ENCODE measurements at regions not wholly inside any gene's neighbourhood (a gene's known extent, or its start where the extent isn't known, plus 50 kb on each side); places are given as distances from the start of the nearest gene placed in this dataset.

DNA sequence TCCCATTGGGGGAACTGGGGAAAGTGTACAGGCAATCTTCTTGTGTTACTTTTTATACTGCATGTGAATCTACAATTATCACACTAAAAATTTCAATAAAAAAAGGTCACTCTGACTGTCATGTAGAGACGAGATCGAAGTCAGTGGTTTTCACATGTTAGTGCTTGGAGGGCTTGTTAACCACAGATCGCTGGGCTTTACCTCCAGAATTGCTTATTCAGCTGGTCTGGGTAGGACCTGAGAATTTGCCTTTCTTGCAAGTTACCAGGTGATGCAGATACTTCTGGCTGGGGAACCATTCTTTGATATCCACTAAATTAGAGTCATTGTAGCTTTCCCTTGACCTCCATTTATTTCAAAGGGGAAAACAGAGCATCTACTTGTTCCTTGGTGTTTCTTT, 62.8 kb upstream of the SLC38A4 start:
- TF ChIP-seq, protein P1, sequence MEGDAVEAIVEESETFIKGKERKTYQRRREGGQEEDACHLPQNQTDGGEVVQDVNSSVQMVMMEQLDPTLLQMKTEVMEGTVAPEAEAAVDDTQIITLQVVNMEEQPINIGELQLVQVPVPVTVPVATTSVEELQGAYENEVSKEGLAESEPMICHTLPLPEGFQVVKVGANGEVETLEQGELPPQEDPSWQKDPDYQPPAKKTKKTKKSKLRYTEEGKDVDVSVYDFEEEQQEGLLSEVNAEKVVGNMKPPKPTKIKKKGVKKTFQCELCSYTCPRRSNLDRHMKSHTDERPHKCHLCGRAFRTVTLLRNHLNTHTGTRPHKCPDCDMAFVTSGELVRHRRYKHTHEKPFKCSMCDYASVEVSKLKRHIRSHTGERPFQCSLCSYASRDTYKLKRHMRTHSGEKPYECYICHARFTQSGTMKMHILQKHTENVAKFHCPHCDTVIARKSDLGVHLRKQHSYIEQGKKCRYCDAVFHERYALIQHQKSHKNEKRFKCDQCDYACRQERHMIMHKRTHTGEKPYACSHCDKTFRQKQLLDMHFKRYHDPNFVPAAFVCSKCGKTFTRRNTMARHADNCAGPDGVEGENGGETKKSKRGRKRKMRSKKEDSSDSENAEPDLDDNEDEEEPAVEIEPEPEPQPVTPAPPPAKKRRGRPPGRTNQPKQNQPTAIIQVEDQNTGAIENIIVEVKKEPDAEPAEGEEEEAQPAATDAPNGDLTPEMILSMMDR (IDR thresholded peaks at IDR 0.05) = no peak
- no peak for TF ChIP-seq POLR2A (IDR thresholded peaks at IDR 0.05)

Measured in thyroid gland (tissue), 4 donors.